ENCODE measurements at regions not wholly inside any gene's neighbourhood (a gene's known extent, or its start where the extent isn't known, plus 50 kb on each side); places are given as distances from the start of the nearest gene placed in this dataset.

GRCh38 chr15:92247649-92248242 lies 145.9 kb upstream of the ST8SIA2 start:
- TF ChIP-seq POLR2A (IDR thresholded peaks at IDR 0.05) (no peak), CTCF (IDR thresholded peaks at IDR 0.05) (no peak)

Data from testis (tissue), 2 donors.